ENCODE measurements at regions not wholly inside any gene's neighbourhood (a gene's known extent, or its start where the extent isn't known, plus 50 kb on each side); places are given as distances from the start of the nearest gene placed in this dataset.
"Not testable (repeated sequence)": the region's sequence is repeated elsewhere in the genome, so short reads cannot be mapped to it uniquely, and the experiment has no call there.

GRCh38 chr1:208737922-208738321, 493.7 kb upstream of the PLXNA2 start:
- no peaks in the 10 kb centered on the region for H3K36me3 ChIP-seq (ENCODE audit: low read length)

GRCh38 chr1:208739636-208740035, 495.5 kb upstream of the PLXNA2 start:
- not testable (repeated sequence) for H3K9me2 ChIP-seq (replicated peaks; ENCODE audit: insufficient read depth, low read length); H3K79me2 ChIP-seq (ENCODE audit: insufficient read depth, low read length); H3F3A ChIP-seq (ENCODE audit: insufficient read depth); H3K4me2 ChIP-seq (ENCODE audit: low read depth, low read length, poor library complexity, severe bottlenecking); H2AFZ ChIP-seq (ENCODE audit: low read depth, low read length, severe bottlenecking); H4K20me1 ChIP-seq (ENCODE audit: low read depth, low read length); H3K27ac ChIP-seq (ENCODE audit: low read depth, low read length); H3K4me3 ChIP-seq (ENCODE audit: insufficient read depth, low read length, poor library complexity, severe bottlenecking); H3K9me3 ChIP-seq (ENCODE audit: insufficient read depth, low read length); H3K9ac ChIP-seq (ENCODE audit: low read length); H3K27me3 ChIP-seq (ENCODE audit: low read length); H3K36me3 ChIP-seq (ENCODE audit: low read length)

More at GRCh38 chr1:208737922-208738321, 493.7 kb upstream of the PLXNA2 start:
- TF ChIP-seq EZH2phosphoT487 (conservative IDR thresholded peaks at IDR 0.05; ENCODE audit: low read length) (no peak), CTCF (IDR thresholded peaks at IDR 0.05; ENCODE audit: insufficient read depth, low read length, poor library complexity, severe bottlenecking) (no peak)
- Histone ChIP-seq H3K27me3 (ENCODE audit: low read length) (no peaks in the 10 kb centered on the region), H3F3A (ENCODE audit: insufficient read depth) (no peaks in the 10 kb centered on the region), H3K4me3 (ENCODE audit: insufficient read depth, low read length, poor library complexity, severe bottlenecking) (no peak overlapping the region), H3K27ac (ENCODE audit: low read depth, low read length) (no peak overlapping the region), H4K20me1 (ENCODE audit: low read depth, low read length) (no peaks in the 10 kb centered on the region), H2AFZ (ENCODE audit: low read depth, low read length, severe bottlenecking) (no peak overlapping the region), H3K9me3 (ENCODE audit: insufficient read depth, low read length) (no peaks in the 10 kb centered on the region), H3K79me2 (ENCODE audit: insufficient read depth, low read length) (no peaks in the 10 kb centered on the region), H3K4me2 (ENCODE audit: low read depth, low read length, poor library complexity, severe bottlenecking) (no peak overlapping the region), H3K9ac (ENCODE audit: low read length) (no peak overlapping the region), H3K9me2 (replicated peaks; ENCODE audit: insufficient read depth, low read length) (no peaks in the 10 kb centered on the region)

GRCh38 chr1:208741296-208741695, 497.1 kb upstream of the PLXNA2 start:
- H2AFZ ChIP-seq (ENCODE audit: low read depth, low read length, severe bottlenecking), result no peak overlapping the region

GRCh38 chr1:208743361-208743760, 499.2 kb upstream of the PLXNA2 start:
- H3K9ac ChIP-seq (ENCODE audit: low read length), result no peak overlapping the region
- TF ChIP-seq EZH2phosphoT487 (conservative IDR thresholded peaks at IDR 0.05; ENCODE audit: low read length) (no peak), CTCF (IDR thresholded peaks at IDR 0.05; ENCODE audit: insufficient read depth, low read length, poor library complexity, severe bottlenecking) (no peak)
- no peaks in the 10 kb centered on the region for H3K27me3 ChIP-seq (ENCODE audit: low read length)

More at GRCh38 chr1:208741296-208741695, 497.1 kb upstream of the PLXNA2 start:
- no peaks in the 10 kb centered on the region for H3K9me2 ChIP-seq (replicated peaks; ENCODE audit: insufficient read depth, low read length)
- no peaks in the 10 kb centered on the region for H3F3A ChIP-seq (ENCODE audit: insufficient read depth)
- H3K4me2 ChIP-seq (ENCODE audit: low read depth, low read length, poor library complexity, severe bottlenecking), result no peak overlapping the region
- no peak overlapping the region for H3K27ac ChIP-seq (ENCODE audit: low read depth, low read length)
- no peaks in the 10 kb centered on the region for H3K79me2 ChIP-seq (ENCODE audit: insufficient read depth, low read length)
- H3K9me3 ChIP-seq (ENCODE audit: insufficient read depth, low read length), result no peaks in the 10 kb centered on the region
- no peaks in the 10 kb centered on the region for H4K20me1 ChIP-seq (ENCODE audit: low read depth, low read length)
- TF ChIP-seq CTCF (IDR thresholded peaks at IDR 0.05; ENCODE audit: insufficient read depth, low read length, poor library complexity, severe bottlenecking), result no peak
- TF ChIP-seq EZH2phosphoT487 (conservative IDR thresholded peaks at IDR 0.05; ENCODE audit: low read length), result no peak
- H3K9ac ChIP-seq (ENCODE audit: low read length), result no peak overlapping the region
- no peak overlapping the region for H3K4me3 ChIP-seq (ENCODE audit: insufficient read depth, low read length, poor library complexity, severe bottlenecking)
- H3K27me3 ChIP-seq (ENCODE audit: low read length), result no peaks in the 10 kb centered on the region
- H3K36me3 ChIP-seq (ENCODE audit: low read length), result no peaks in the 10 kb centered on the region

More at GRCh38 chr1:208743361-208743760, 499.2 kb upstream of the PLXNA2 start:
- Histone ChIP-seq H2AFZ (ENCODE audit: low read depth, low read length, severe bottlenecking) (no peak overlapping the region), H3K36me3 (ENCODE audit: low read length) (no peaks in the 10 kb centered on the region), H3K9me3 (ENCODE audit: insufficient read depth, low read length) (no peaks in the 10 kb centered on the region), H3K9me2 (replicated peaks; ENCODE audit: insufficient read depth, low read length) (no peaks in the 10 kb centered on the region), H3K4me3 (ENCODE audit: insufficient read depth, low read length, poor library complexity, severe bottlenecking) (no peak overlapping the region), H3K79me2 (ENCODE audit: insufficient read depth, low read length) (no peaks in the 10 kb centered on the region), H3K4me2 (ENCODE audit: low read depth, low read length, poor library complexity, severe bottlenecking) (no peak overlapping the region), H3K27ac (ENCODE audit: low read depth, low read length) (no peak overlapping the region), H4K20me1 (ENCODE audit: low read depth, low read length) (no peaks in the 10 kb centered on the region), H3F3A (ENCODE audit: insufficient read depth) (no peaks in the 10 kb centered on the region)

Data from SU-DHL-6 (cell line).